Suprapubic skin (tissue), 4 donors: ENCODE measurements at regions not wholly inside any gene's neighbourhood (a gene's known extent, or its start where the extent isn't known, plus 50 kb on each side); places are given as distances from the start of the nearest gene placed in this dataset.

ENCODE experiments used
- DNase-seq, 2 donors: peaks; one replicate each; pipeline ENCODE4 v3.0.0-alpha.2; 2019; ENCODE audit warnings: low spot score in 2 of 2
- H3K27ac ChIP-seq: fragments of 200-600 bp; sonication (generic); one replicate; pipeline ENCODE4 v1.5.1; 2019
- H3K27me3 ChIP-seq: fragments of 200-600 bp; sonication (generic); one replicate; pipeline ENCODE4 v1.5.1; 2019
- H3K36me3 ChIP-seq: fragments of 200-600 bp; sonication (generic); one replicate; pipeline ENCODE4 v1.5.1; 2019
- H3K4me1 ChIP-seq: fragments of 200-600 bp; sonication (generic); one replicate; pipeline ENCODE4 v1.5.1; 2019
- H3K4me3 ChIP-seq: fragments of 200-600 bp; sonication (generic); one replicate; pipeline ENCODE4 v1.5.1; 2019; ENCODE audit warnings: mild to moderate bottlenecking
- H3K9me3 ChIP-seq: fragments of 200-600 bp; sonication (generic); one replicate; pipeline ENCODE4 v1.5.1; 2019
- CTCF ChIP-seq, 2 donors: fragments of 200-600 bp in 1 of 2; fragments of 450-650 bp in 1 of 2; sonication (generic) in 1 of 2; IDR thresholded peaks; one replicate each; pipeline ENCODE4 v1.5.1; 2016 to 2019; ENCODE audit warnings: antibody characterized with exemption in 2 of 2, mild to moderate bottlenecking in 1 of 2, moderate library complexity in 1 of 2
- EP300 ChIP-seq: sonication (generic); formaldehyde crosslinking; IDR thresholded peaks from one replicate; pipeline ENCODE4 v1.6.1; 2017; ENCODE audit warnings: antibody characterized with exemption
- POLR2A ChIP-seq, 2 donors: fragments of 450-650 bp; IDR thresholded peaks; one replicate each; pipeline ENCODE4 v1.6.1; 2017; ENCODE audit warnings: antibody characterized with exemption in 2 of 2, mild to moderate bottlenecking in 2 of 2, moderate library complexity in 2 of 2
- POLR2AphosphoS5 ChIP-seq, 3 donors: sonication (generic); formaldehyde crosslinking; IDR thresholded peaks; one replicate each; pipeline ENCODE4 v1.6.1; 2017; ENCODE audit warnings: antibody characterized with exemption in 3 of 3
- WGBS: methylation state at CpG from one replicate; pipeline ENCODE4 v1.1.5; 2018; 5-methylcytosine and 5-hydroxymethylcytosine counted together

- TF ChIP-seq POLR2A (IDR thresholded peaks at IDR 0.05) (no peak), POLR2AphosphoS5 (IDR thresholded peaks at IDR 0.05) (no peak), CTCF (IDR thresholded peaks at IDR 0.05) (no peak), EP300 (no peak)
- no peak overlapping the region for H3K27ac ChIP-seq
- 84% methylated on average over 1 of the region's 1 CpG for WGBS
- no peaks in the 10 kb centered on the region for H3K9me3 ChIP-seq
- no peaks in the 10 kb centered on the region for H3K27me3 ChIP-seq
- no peak overlapping the region for H3K4me3 ChIP-seq
- DNase-seq, result no peak
- no peaks in the 10 kb centered on the region for H3K4me1 ChIP-seq
- no peaks in the 10 kb centered on the region for H3K36me3 ChIP-seq
Measured at GRCh38 chr1:177600936-177601335, 368.9 kb downstream of the SEC16B start.

- TF ChIP-seq CTCF (IDR thresholded peaks at IDR 0.05) (no peak), EP300 (no peak), POLR2A (IDR thresholded peaks at IDR 0.05) (no peak), POLR2AphosphoS5 (IDR thresholded peaks at IDR 0.05) (no peak)
- no peaks in the 10 kb centered on the region for H3K4me1 ChIP-seq
- no peak overlapping the region for H3K27ac ChIP-seq
- 48% methylated on average over 2 of the region's 2 CpGs for WGBS
- H3K27me3 ChIP-seq, result no peaks in the 10 kb centered on the region
- no peaks in the 10 kb centered on the region for H3K9me3 ChIP-seq
- H3K4me3 ChIP-seq, result no peak overlapping the region
- no peaks in the 10 kb centered on the region for H3K36me3 ChIP-seq
- DNase-seq, result no peak
Measured at GRCh38 chr1:177600321-177600720, 369.5 kb downstream of the SEC16B start.

GRCh38 chr1:177597393-177597792 lies 372.5 kb downstream of the SEC16B start:
- DNase-seq, result no peak
- Histone ChIP-seq H3K36me3 (no peaks in the 10 kb centered on the region), H3K27ac (no peak overlapping the region), H3K4me3 (no peak overlapping the region), H3K27me3 (no peaks in the 10 kb centered on the region), H3K9me3 (no peaks in the 10 kb centered on the region), H3K4me1 (no peaks in the 10 kb centered on the region)
- no peak for TF ChIP-seq CTCF (IDR thresholded peaks at IDR 0.05)
- TF ChIP-seq EP300, result no peak
- no peak for TF ChIP-seq POLR2AphosphoS5 (IDR thresholded peaks at IDR 0.05)
- TF ChIP-seq POLR2A (IDR thresholded peaks at IDR 0.05), result no peak

- no peak overlapping the region for H3K27ac ChIP-seq
- no peak for DNase-seq
- peaks cover 2% of the 10 kb centered on the region for H3K27me3 ChIP-seq
- no peak for TF ChIP-seq EP300
- no peak for TF ChIP-seq POLR2AphosphoS5 (IDR thresholded peaks at IDR 0.05)
- no peak for TF ChIP-seq CTCF (IDR thresholded peaks at IDR 0.05)
- no peak for TF ChIP-seq POLR2A (IDR thresholded peaks at IDR 0.05)
- H3K4me1 ChIP-seq, result no peaks in the 10 kb centered on the region
- 40% methylated on average over 2 of the region's 2 CpGs for WGBS
- no peaks in the 10 kb centered on the region for H3K36me3 ChIP-seq
- H3K9me3 ChIP-seq, result no peaks in the 10 kb centered on the region
- no peak overlapping the region for H3K4me3 ChIP-seq
Measured at GRCh38 chr1:177596485-177596884, 373.4 kb downstream of the SEC16B start.

- 66% methylated on average over 3 of the region's 3 CpGs for WGBS
- H3K4me1 ChIP-seq, result no peaks in the 10 kb centered on the region
- H3K9me3 ChIP-seq, result no peaks in the 10 kb centered on the region
- DNase-seq, result no peak
- H3K27ac ChIP-seq, result no peak overlapping the region
- TF ChIP-seq CTCF (IDR thresholded peaks at IDR 0.05) (no peak), POLR2AphosphoS5 (IDR thresholded peaks at IDR 0.05) (no peak), POLR2A (IDR thresholded peaks at IDR 0.05) (no peak), EP300 (no peak)
- H3K36me3 ChIP-seq, result no peaks in the 10 kb centered on the region
- peaks cover 2% of the 10 kb centered on the region for H3K27me3 ChIP-seq
- no peak overlapping the region for H3K4me3 ChIP-seq
Measured at GRCh38 chr1:177593105-177593504, 376.8 kb downstream of the SEC16B start.
